ENCODE measurements at regions not wholly inside any gene's neighbourhood (a gene's known extent, or its start where the extent isn't known, plus 50 kb on each side); places are given as distances from the start of the nearest gene placed in this dataset.

DNA sequence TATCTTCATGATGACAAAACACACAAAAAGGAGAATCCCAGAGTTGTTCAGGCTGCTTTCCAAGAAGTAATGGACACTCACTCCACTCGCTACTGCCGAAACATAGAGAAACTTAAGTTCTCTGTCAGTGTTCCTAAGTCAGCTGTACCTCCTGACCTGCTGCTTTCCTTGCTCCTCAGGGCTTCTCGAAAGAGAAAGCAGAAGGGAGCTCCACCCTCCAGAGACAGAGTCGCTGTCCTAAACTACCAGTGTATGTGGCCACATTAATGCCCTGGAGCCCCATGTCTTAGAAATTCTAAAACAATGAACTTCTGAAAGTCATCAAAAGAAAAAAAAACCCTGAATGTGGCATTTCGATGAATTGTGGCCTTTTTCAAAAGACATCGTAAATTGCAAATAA, 390.8 kb upstream of the MON1B start:
- H3K27me3 ChIP-seq (ENCODE audit: insufficient read depth, insufficient read length), result no peaks in the 10 kb centered on the region
- no peaks in the 10 kb centered on the region for H3K9me3 ChIP-seq (ENCODE audit: insufficient read depth, low read length)
- H3K4me3 ChIP-seq (ENCODE audit: insufficient read length, low read depth), result no peak overlapping the region
- DNase-seq (ENCODE audit: low read depth, low spot score), result no peak
- H3K4me1 ChIP-seq (ENCODE audit: insufficient read depth, insufficient read length), result no peaks in the 10 kb centered on the region
- H3K36me3 ChIP-seq (ENCODE audit: insufficient read depth, insufficient read length, low read length), result no peaks in the 10 kb centered on the region
- no peak overlapping the region for H3K9ac ChIP-seq (ENCODE audit: insufficient read length, low read depth)
- TF ChIP-seq YY1 (IDR thresholded peaks at IDR 0.05; ENCODE audit: insufficient read depth, insufficient read length), result no peak
- no peak for TF ChIP-seq ZNF274 (IDR thresholded peaks at IDR 0.05; ENCODE audit: low read depth, low read length)
- TF ChIP-seq SUZ12 (IDR thresholded peaks at IDR 0.05; ENCODE audit: extremely low read depth, insufficient read depth, insufficient read length), result no peak

DNA sequence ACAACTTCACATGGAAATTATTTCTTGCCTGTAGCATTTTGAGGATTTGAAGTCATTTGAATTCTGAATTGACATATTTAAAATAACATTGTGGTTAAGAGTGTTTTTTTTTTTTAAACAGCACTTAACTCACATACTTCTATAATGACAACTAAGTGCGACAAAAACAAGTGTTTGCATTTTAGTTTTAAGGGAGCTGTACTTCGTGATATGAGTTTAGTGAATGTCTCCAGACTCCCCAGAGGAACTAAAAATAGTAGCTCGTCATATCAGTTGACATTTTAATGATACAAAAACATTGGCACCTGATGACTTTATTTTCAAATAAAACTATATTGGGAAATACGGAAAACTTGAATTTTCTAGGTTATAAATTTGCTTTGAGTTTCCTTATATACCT, 389.6 kb upstream of the MON1B start:
- no peaks in the 10 kb centered on the region for H3K36me3 ChIP-seq (ENCODE audit: insufficient read depth, insufficient read length, low read length)
- H3K9me3 ChIP-seq (ENCODE audit: insufficient read depth, low read length), result no peaks in the 10 kb centered on the region
- H3K27me3 ChIP-seq (ENCODE audit: insufficient read depth, insufficient read length), result no peaks in the 10 kb centered on the region
- no peak for TF ChIP-seq YY1 (IDR thresholded peaks at IDR 0.05; ENCODE audit: insufficient read depth, insufficient read length)
- TF ChIP-seq SUZ12 (IDR thresholded peaks at IDR 0.05; ENCODE audit: extremely low read depth, insufficient read depth, insufficient read length), result no peak
- no peak for TF ChIP-seq ZNF274 (IDR thresholded peaks at IDR 0.05; ENCODE audit: low read depth, low read length)
- no peak overlapping the region for H3K9ac ChIP-seq (ENCODE audit: insufficient read length, low read depth)
- DNase-seq (ENCODE audit: low read depth, low spot score), result no peak
- no peak overlapping the region for H3K4me3 ChIP-seq (ENCODE audit: insufficient read length, low read depth)
- no peaks in the 10 kb centered on the region for H3K4me1 ChIP-seq (ENCODE audit: insufficient read depth, insufficient read length)

DNA sequence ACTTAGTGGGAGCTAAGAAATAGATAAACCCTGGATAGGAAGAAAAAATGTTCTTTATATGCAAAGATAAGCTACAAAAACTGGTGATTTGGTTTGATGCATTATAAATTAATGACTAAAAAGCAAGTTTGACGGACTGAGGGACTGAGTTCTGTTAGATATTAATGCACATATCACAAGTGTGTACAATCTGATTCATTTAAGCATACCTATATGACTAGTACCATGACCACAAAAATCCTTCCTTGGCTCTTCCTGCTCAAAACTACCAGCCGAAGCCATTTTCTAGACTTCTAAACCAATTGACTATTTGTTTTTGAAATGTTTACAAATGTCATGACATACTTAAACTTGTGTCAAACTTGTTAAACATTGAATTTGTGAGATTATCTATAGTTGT, 374.5 kb upstream of the MON1B start:
- H3K36me3 ChIP-seq (ENCODE audit: insufficient read depth, insufficient read length, low read length), result no peaks in the 10 kb centered on the region
- H3K4me3 ChIP-seq (ENCODE audit: insufficient read length, low read depth), result no peak overlapping the region
- DNase-seq (ENCODE audit: low read depth, low spot score), result no peak
- no peaks in the 10 kb centered on the region for H3K9me3 ChIP-seq (ENCODE audit: insufficient read depth, low read length)
- no peaks in the 10 kb centered on the region for H3K4me1 ChIP-seq (ENCODE audit: insufficient read depth, insufficient read length)
- TF ChIP-seq YY1 (IDR thresholded peaks at IDR 0.05; ENCODE audit: insufficient read depth, insufficient read length) (no peak), ZNF274 (IDR thresholded peaks at IDR 0.05; ENCODE audit: low read depth, low read length) (no peak), SUZ12 (IDR thresholded peaks at IDR 0.05; ENCODE audit: extremely low read depth, insufficient read depth, insufficient read length) (no peak)
- no peak overlapping the region for H3K9ac ChIP-seq (ENCODE audit: insufficient read length, low read depth)
- no peaks in the 10 kb centered on the region for H3K27me3 ChIP-seq (ENCODE audit: insufficient read depth, insufficient read length)

DNA sequence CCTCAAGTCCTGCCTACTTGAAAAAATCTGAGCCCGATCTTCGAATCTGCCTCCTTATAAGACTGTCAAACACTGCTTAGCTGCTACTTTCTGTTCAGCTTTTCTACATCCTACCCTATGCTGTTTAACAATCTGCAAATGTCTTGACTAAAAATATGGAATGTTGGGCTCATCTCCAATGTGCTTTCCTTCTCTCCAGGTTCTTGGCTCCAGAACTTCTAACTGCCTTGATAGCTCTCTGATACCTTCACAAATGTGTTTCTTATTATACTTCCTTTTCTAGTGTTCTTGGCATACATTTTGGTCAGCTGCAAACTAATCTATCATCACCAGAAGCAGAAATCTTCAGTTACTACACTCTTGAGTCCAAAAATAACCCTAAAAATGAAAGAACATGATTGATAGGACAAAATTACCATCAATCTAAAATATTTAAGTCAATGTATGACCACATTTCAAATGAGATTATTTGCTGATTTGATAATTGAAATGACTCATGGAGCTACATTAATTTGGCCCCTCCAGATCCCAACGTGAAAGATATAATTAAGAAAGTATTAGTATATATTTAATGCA, 372.3 kb upstream of the MON1B start:
- no peak overlapping the region for H3K4me3 ChIP-seq (ENCODE audit: insufficient read length, low read depth)
- H3K9me3 ChIP-seq (ENCODE audit: insufficient read depth, low read length), result no peaks in the 10 kb centered on the region
- DNase-seq (ENCODE audit: low read depth, low spot score), result no peak
- no peaks in the 10 kb centered on the region for H3K27me3 ChIP-seq (ENCODE audit: insufficient read depth, insufficient read length)
- no peaks in the 10 kb centered on the region for H3K4me1 ChIP-seq (ENCODE audit: insufficient read depth, insufficient read length)
- H3K36me3 ChIP-seq (ENCODE audit: insufficient read depth, insufficient read length, low read length), result no peaks in the 10 kb centered on the region
- H3K9ac ChIP-seq (ENCODE audit: insufficient read length, low read depth), result no peak overlapping the region
- TF ChIP-seq ZNF274 (IDR thresholded peaks at IDR 0.05; ENCODE audit: low read depth, low read length), result no peak
- no peak for TF ChIP-seq SUZ12 (IDR thresholded peaks at IDR 0.05; ENCODE audit: extremely low read depth, insufficient read depth, insufficient read length)
- TF ChIP-seq YY1 (IDR thresholded peaks at IDR 0.05; ENCODE audit: insufficient read depth, insufficient read length), result no peak

DNA sequence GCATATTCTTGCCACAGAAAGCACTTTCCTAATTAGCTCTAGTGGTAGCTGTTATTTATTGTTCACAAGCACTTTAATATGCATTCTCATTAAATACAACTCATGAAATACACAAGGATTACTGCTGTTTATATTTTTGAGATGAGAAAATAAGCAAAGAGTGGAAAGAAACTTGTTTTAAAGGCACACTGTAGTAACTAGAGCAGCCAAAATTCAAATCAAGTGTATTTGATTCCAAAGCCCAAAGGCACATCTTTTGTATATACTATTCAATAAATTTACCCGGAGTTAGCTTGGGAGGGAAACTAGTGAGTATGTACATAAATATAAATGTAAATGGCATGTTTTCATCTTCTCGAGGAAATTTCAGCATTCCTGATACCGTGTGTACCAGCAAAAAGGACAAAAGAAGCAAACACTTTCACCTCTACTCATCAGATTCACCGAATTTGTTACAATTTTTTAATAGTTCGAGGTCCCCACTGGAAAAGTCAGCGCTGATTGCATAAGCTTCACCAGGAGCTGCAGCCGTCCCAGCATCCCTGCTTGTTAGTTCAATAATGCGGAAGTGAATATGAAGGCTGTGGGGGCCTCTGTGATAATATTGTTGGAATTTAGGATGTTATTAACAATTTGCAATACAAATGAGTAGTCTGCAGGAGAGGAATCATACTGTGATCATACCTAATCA, 371.6 kb upstream of the MON1B start:
- Histone ChIP-seq H3K4me3 (ENCODE audit: insufficient read length, low read depth) (no peak overlapping the region), H3K4me1 (ENCODE audit: insufficient read depth, insufficient read length) (no peaks in the 10 kb centered on the region), H3K36me3 (ENCODE audit: insufficient read depth, insufficient read length, low read length) (no peaks in the 10 kb centered on the region), H3K9ac (ENCODE audit: insufficient read length, low read depth) (no peak overlapping the region), H3K9me3 (ENCODE audit: insufficient read depth, low read length) (no peaks in the 10 kb centered on the region), H3K27me3 (ENCODE audit: insufficient read depth, insufficient read length) (no peaks in the 10 kb centered on the region)
- no peak for TF ChIP-seq ZNF274 (IDR thresholded peaks at IDR 0.05; ENCODE audit: low read depth, low read length)
- no peak for TF ChIP-seq SUZ12 (IDR thresholded peaks at IDR 0.05; ENCODE audit: extremely low read depth, insufficient read depth, insufficient read length)
- TF ChIP-seq YY1 (IDR thresholded peaks at IDR 0.05; ENCODE audit: insufficient read depth, insufficient read length), result no peak
- no peak for DNase-seq (ENCODE audit: low read depth, low spot score)

DNA sequence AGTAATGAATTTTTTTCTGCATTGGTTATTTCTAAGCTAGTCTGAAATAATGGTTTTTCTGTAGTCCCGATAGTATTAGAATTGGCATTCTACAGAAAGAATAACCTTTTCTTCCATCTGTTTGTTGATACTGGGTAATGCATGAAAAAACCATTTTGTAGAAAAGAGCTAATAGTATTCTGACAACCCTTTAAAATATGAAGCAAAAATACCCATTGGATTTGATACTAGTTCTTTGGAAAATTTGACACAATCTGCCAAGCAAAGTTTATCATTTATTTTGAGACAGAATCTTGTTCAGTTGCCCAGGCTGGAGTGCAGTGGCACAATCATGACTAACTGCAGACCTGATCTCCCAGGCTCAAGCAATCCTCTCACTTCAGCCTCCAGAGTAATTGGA, 366.8 kb upstream of the MON1B start:
- TF ChIP-seq SUZ12 (IDR thresholded peaks at IDR 0.05; ENCODE audit: extremely low read depth, insufficient read depth, insufficient read length), result no peak
- TF ChIP-seq ZNF274 (IDR thresholded peaks at IDR 0.05; ENCODE audit: low read depth, low read length), result no peak
- TF ChIP-seq YY1 (IDR thresholded peaks at IDR 0.05; ENCODE audit: insufficient read depth, insufficient read length), result no peak
- no peaks in the 10 kb centered on the region for H3K36me3 ChIP-seq (ENCODE audit: insufficient read depth, insufficient read length, low read length)
- no peaks in the 10 kb centered on the region for H3K9me3 ChIP-seq (ENCODE audit: insufficient read depth, low read length)
- no peak overlapping the region for H3K9ac ChIP-seq (ENCODE audit: insufficient read length, low read depth)
- DNase-seq (ENCODE audit: low read depth, low spot score), result no peak
- no peaks in the 10 kb centered on the region for H3K4me1 ChIP-seq (ENCODE audit: insufficient read depth, insufficient read length)
- no peaks in the 10 kb centered on the region for H3K27me3 ChIP-seq (ENCODE audit: insufficient read depth, insufficient read length)
- no peak overlapping the region for H3K4me3 ChIP-seq (ENCODE audit: insufficient read length, low read depth)

DNA sequence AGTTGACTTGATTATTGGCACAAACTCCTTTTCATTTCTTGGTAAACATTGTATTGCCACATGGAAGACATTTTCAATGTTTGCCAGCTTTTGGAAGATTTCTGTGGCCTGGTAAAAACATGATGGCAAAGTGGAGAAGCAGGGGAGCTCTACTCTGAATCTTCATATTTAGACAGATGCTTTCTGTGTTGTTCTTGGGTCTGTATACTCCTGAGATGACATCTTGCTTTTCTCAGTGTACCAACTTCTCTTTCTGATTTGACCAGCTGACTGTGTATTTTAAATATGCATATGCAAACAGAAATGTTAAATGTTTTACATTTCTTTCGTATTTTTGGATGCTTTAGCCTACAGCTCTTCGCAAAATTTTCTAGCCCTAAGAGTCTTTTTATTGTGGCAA, 366.2 kb upstream of the MON1B start:
- Histone ChIP-seq H3K4me3 (ENCODE audit: insufficient read length, low read depth) (no peak overlapping the region), H3K27me3 (ENCODE audit: insufficient read depth, insufficient read length) (no peaks in the 10 kb centered on the region), H3K4me1 (ENCODE audit: insufficient read depth, insufficient read length) (no peaks in the 10 kb centered on the region), H3K9me3 (ENCODE audit: insufficient read depth, low read length) (no peaks in the 10 kb centered on the region), H3K36me3 (ENCODE audit: insufficient read depth, insufficient read length, low read length) (no peaks in the 10 kb centered on the region), H3K9ac (ENCODE audit: insufficient read length, low read depth) (no peak overlapping the region)
- no peak for DNase-seq (ENCODE audit: low read depth, low spot score)
- TF ChIP-seq ZNF274 (IDR thresholded peaks at IDR 0.05; ENCODE audit: low read depth, low read length) (no peak), YY1 (IDR thresholded peaks at IDR 0.05; ENCODE audit: insufficient read depth, insufficient read length) (no peak), SUZ12 (IDR thresholded peaks at IDR 0.05; ENCODE audit: extremely low read depth, insufficient read depth, insufficient read length) (no peak)
